Kidney (tissue), 13 donors: ENCODE measurements at regions not wholly inside any gene's neighbourhood (a gene's known extent, or its start where the extent isn't known, plus 50 kb on each side); places are given as distances from the start of the nearest gene placed in this dataset.
"Not testable (repeated sequence)": the region's sequence is repeated elsewhere in the genome, so short reads cannot be mapped to it uniquely, and the experiment has no call there.

Source experiments
- DNase-seq, 5 donors: peaks; one replicate each; pipeline ENCODE4 v3.0.0-alpha.2; 2013 to 2020
- FAIRE-seq: peaks from 2 replicates; lab custom pipeline; 2012; peaks lifted over from hg19 to GRCh38; lab: Jason Lieb, UNC
- H3K27ac ChIP-seq, 2 donors: one replicate each; pipeline ENCODE4 v1.7.0; 2013; ENCODE audit warnings: low read depth in 2 of 2, low read length in 2 of 2, inconsistent platforms in 1 of 2
- H3K27me3 ChIP-seq: one replicate; pipeline ENCODE4 v1.7.1; 2013; ENCODE audit warnings: low read length, inconsistent platforms; ENCODE audit not compliant: control insufficient read depth, insufficient read depth
- H3K36me3 ChIP-seq, 3 donors: one replicate each; pipeline versions ENCODE4 v1.7.0 to v1.7.1; 2013; ENCODE audit warnings: low read length in 3 of 3, control low read depth in 1 of 3, inconsistent platforms in 1 of 3; ENCODE audit not compliant: insufficient read depth in 3 of 3, control insufficient read depth in 2 of 3
- H3K4me1 ChIP-seq, 3 donors: one replicate each; pipeline versions ENCODE4 v1.7.0 to v1.7.1; 2013; ENCODE audit warnings: low read length in 3 of 3, inconsistent platforms in 1 of 3, low read depth in 1 of 3; ENCODE audit not compliant: control insufficient read depth in 2 of 3, insufficient read depth in 2 of 3
- H3K4me3 ChIP-seq, 3 donors: one replicate each; pipeline versions ENCODE4 v1.7.0 to v1.8.1; 2013; ENCODE audit warnings: low read length in 3 of 3, control low read depth in 1 of 3, inconsistent platforms in 1 of 3
- H3K9ac ChIP-seq, 3 donors: one replicate each; pipeline versions ENCODE4 v1.7.0 to v1.7.1; 2013; ENCODE audit warnings: low read length in 3 of 3, control low read depth in 1 of 3, inconsistent platforms in 1 of 3
- H3K9me3 ChIP-seq, 3 donors: one replicate each; pipeline versions ENCODE4 v1.7.0 to v1.7.1; 2013; ENCODE audit warnings: low read length in 3 of 3, control low read depth in 1 of 3, inconsistent platforms in 1 of 3; ENCODE audit not compliant: control insufficient read depth in 2 of 3, insufficient read depth in 1 of 3
- CTCF ChIP-seq: IDR thresholded peaks from 3 replicates; pipeline ENCODE4 v1.5.1; 2012; ENCODE audit warnings: mild to moderate bottlenecking, moderate library complexity, borderline replicate concordance; ENCODE audit not compliant: insufficient read depth; ENCODE audit errors: extremely low read depth
- intact Hi-C: fragments of 100-400 bp; cut with DNase I; formaldehyde crosslinking; loops from one replicate; pipeline ENCODE4 v1.11.1; 2022
- donor health status: control.
- donor health status: control.
- donor health status: control.
- donor health status: control.
- donor health status: control.
- donor health status: DM: yes; HTN: yes; CAD: no.
- donor health status: Normal renal cell carcinoma (clear cell type).

GRCh38 chr16:47977802-47978201, 178.0 kb downstream of the ABCC12 start:
- Histone ChIP-seq H3K27me3 (peaks cover 2% of the 10 kb centered on the region), H3K4me3 (no peak overlapping the region), H3K36me3 (no peaks in the 10 kb centered on the region), H3K9ac (no peak overlapping the region), H3K4me1 (no peaks in the 10 kb centered on the region), H3K9me3 (no peaks in the 10 kb centered on the region), H3K27ac (no peak overlapping the region)
- no peak for FAIRE-seq
- no peak for DNase-seq
- TF ChIP-seq CTCF, result no peak
- intact Hi-C loops, result no loop called here

- intact Hi-C loops, result no loop called here
- Histone ChIP-seq H3K4me3 (no peak overlapping the region), H3K9me3 (no peaks in the 10 kb centered on the region), H3K27me3 (peaks cover 2% of the 10 kb centered on the region), H3K36me3 (no peaks in the 10 kb centered on the region), H3K27ac (no peak overlapping the region), H3K9ac (no peak overlapping the region), H3K4me1 (no peaks in the 10 kb centered on the region)
- FAIRE-seq, result no peak
- TF ChIP-seq CTCF, result no peak
- DNase-seq, result no peak
Observed at GRCh38 chr16:47976636-47977210, 179.1 kb downstream of the ABCC12 start.

GRCh38 chr16:47974971-47975370, 180.8 kb downstream of the ABCC12 start:
- H3K27ac ChIP-seq, result not testable (repeated sequence)

GRCh38 chr16:47973552-47973951, 182.2 kb downstream of the ABCC12 start:
- no peaks in the 10 kb centered on the region for H3K9me3 ChIP-seq
- no peaks in the 10 kb centered on the region for H3K4me1 ChIP-seq
- no peak overlapping the region for H3K9ac ChIP-seq
- intact Hi-C loops, result no loop called here
- no peak for FAIRE-seq
- H3K27me3 ChIP-seq, result no peaks in the 10 kb centered on the region
- TF ChIP-seq CTCF, result no peak
- H3K36me3 ChIP-seq, result no peaks in the 10 kb centered on the region
- no peak overlapping the region for H3K4me3 ChIP-seq
- no peak for DNase-seq
- H3K27ac ChIP-seq, result no peak overlapping the region

More at GRCh38 chr16:47974971-47975370, 180.8 kb downstream of the ABCC12 start:
- H3K9me3 ChIP-seq, H3K4me1 ChIP-seq, DNase-seq, H3K27me3 ChIP-seq, H3K36me3 ChIP-seq, H3K9ac ChIP-seq, H3K4me3 ChIP-seq, intact Hi-C loops, FAIRE-seq: not testable (repeated sequence)
